ENCODE measurements at regions not wholly inside any gene's neighbourhood (a gene's known extent, or its start where the extent isn't known, plus 50 kb on each side); places are given as distances from the start of the nearest gene placed in this dataset.

DNA sequence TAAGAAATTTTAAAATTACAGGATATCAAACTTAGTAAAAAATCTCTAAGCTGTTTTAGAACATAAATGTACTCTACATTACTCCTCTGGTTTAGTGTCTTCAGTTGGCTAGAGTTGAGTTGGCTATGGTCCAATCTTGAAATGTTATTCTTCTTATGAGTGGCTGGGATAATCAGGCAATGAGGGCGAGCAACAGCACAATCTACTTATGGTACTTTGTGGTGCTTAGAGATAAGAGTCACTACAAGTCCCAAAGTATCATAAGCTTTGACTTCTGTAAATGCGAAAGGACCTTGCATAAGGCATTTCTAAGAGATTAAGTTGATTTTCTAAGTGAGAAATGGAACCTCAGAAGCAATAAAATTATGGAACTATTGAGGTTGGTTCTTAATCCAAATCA is 361.7 kb downstream of the GPD2 start:
- POLR2A ChIA-PET = no interaction called here

DNA sequence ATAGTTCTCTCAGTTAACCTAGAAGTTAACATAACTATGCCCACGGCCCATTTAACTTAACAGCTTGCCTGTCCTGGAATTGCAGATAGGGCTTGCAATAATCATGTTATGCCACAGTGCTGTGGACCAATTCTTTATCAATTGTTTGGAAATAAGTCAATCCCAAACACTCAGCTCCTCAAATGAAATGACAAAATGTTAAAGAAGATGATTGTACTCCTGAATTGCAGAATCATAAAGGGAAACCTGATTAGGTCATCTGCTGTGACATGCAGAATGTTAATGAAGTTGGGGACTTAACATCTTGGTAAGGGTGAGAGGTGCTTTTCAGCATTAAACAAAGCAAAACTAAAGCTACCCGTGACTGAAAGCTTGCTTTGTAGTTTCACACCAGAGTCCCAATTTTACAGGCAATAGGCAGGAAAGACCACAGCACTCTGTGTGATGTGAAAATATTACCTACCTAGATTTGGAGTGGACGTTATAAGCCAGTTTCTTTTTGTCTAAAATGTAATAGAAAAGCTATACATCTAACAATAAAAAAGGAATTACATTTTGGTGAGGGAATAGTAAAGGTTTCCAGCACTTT is 364.0 kb downstream of the GPD2 start:
- Histone ChIP-seq H3K27ac (no peak overlapping the region), H3K4me1 (no peaks in the 10 kb centered on the region), H3K9me3 (no peaks in the 10 kb centered on the region), H3K4me3 (no peak overlapping the region), H3K4me2 (no peak overlapping the region)
- WGBS (ENCODE audit: missing lambda C conversion rate) = 35% methylated on average over 3 of the region's 3 CpGs
- TF ChIP-seq JUNB (IDR thresholded peaks at IDR 0.05) (no peak), ESRRA (IDR thresholded peaks at IDR 0.05; ENCODE audit: borderline replicate concordance, low read length) (no peak), NR3C1 (IDR thresholded peaks at IDR 0.05) (no peak), ZSCAN20 (CRISPR knock-in tag; IDR thresholded peaks at IDR 0.05) (no peak), MYC (IDR thresholded peaks at IDR 0.05; ENCODE audit: borderline replicate concordance, low read length) (no peak)
- TF ChIP-seq, protein P1, sequence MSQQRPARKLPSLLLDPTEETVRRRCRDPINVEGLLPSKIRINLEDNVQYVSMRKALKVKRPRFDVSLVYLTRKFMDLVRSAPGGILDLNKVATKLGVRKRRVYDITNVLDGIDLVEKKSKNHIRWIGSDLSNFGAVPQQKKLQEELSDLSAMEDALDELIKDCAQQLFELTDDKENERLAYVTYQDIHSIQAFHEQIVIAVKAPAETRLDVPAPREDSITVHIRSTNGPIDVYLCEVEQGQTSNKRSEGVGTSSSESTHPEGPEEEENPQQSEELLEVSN (IDR thresholded peaks at IDR 0.05; ENCODE audit: borderline replicate concordance, low read depth) = no peak
- TF ChIP-seq, protein P2, sequence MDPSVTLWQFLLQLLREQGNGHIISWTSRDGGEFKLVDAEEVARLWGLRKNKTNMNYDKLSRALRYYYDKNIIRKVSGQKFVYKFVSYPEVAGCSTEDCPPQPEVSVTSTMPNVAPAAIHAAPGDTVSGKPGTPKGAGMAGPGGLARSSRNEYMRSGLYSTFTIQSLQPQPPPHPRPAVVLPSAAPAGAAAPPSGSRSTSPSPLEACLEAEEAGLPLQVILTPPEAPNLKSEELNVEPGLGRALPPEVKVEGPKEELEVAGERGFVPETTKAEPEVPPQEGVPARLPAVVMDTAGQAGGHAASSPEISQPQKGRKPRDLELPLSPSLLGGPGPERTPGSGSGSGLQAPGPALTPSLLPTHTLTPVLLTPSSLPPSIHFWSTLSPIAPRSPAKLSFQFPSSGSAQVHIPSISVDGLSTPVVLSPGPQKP (IDR thresholded peaks at IDR 0.05; ENCODE audit: low read depth, low read length) = no peak
- ChIA-PET CTCF (interaction anchor here (0.6 kb wide), 1 partner anchor 96 kb away, joined by 3 read pairs; no protein-coding TSS in a partner anchor), POLR2A (no interaction called here)
- no peak for FAIRE-seq
- DNase-seq (ENCODE audit: low read depth in 1 of 2, low spot score in 1 of 2) = no peak
- ATAC-seq = no peak

More for the DNA sequence above, 361.7 kb downstream of the GPD2 start:
- H3K27ac ChIP-seq = no peak overlapping the region
- FAIRE-seq (no peak), ATAC-seq (no peak), DNase-seq (ENCODE audit: low read depth in 1 of 2, low spot score in 1 of 2) (no peak)
- CTCF ChIA-PET = no interaction called here
- 88% methylated on average over 2 of the region's 2 CpGs for WGBS (ENCODE audit: missing lambda C conversion rate)
- no peaks in the 10 kb centered on the region for H3K9me3 ChIP-seq
- TF ChIP-seq POLR2AphosphoS2 (conservative IDR thresholded peaks at IDR 0.05; ENCODE audit: low read length) (no peak), TFCP2L1 (CRISPR knock-in tag; IDR thresholded peaks at IDR 0.05) (no peak), JUN (IDR thresholded peaks at IDR 0.05) (no peak), FOSB (CRISPR knock-in tag; IDR thresholded peaks at IDR 0.05) (no peak), MAFK (IDR thresholded peaks at IDR 0.05; ENCODE audit: partially characterized antibody) (no peak), RFX5 (IDR thresholded peaks at IDR 0.05) (no peak), FOSL2 (IDR thresholded peaks at IDR 0.05) (no peak), FOSL2 (CRISPR knock-in tag; IDR thresholded peaks at IDR 0.05) (no peak), KDM5A (IDR thresholded peaks at IDR 0.05) (no peak), EHMT2 (IDR thresholded peaks at IDR 0.05; ENCODE audit: low read depth) (no peak), NFE2L2 (conservative IDR thresholded peaks at IDR 0.05; ENCODE audit: low read length) (no peak), NR3C1 (IDR thresholded peaks at IDR 0.05) (no peak)
- TF ChIP-seq, protein P3, sequence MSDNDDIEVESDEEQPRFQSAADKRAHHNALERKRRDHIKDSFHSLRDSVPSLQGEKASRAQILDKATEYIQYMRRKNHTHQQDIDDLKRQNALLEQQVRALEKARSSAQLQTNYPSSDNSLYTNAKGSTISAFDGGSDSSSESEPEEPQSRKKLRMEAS (IDR thresholded peaks at IDR 0.05) = no peak
- TF ChIP-seq, protein P4, sequence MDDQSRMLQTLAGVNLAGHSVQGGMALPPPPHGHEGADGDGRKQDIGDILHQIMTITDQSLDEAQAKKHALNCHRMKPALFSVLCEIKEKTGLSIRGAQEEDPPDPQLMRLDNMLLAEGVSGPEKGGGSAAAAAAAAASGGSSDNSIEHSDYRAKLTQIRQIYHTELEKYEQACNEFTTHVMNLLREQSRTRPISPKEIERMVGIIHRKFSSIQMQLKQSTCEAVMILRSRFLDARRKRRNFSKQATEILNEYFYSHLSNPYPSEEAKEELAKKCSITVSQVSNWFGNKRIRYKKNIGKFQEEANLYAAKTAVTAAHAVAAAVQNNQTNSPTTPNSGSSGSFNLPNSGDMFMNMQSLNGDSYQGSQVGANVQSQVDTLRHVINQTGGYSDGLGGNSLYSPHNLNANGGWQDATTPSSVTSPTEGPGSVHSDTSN (IDR thresholded peaks at IDR 0.05) = no peak
- TF ChIP-seq, protein P5, sequence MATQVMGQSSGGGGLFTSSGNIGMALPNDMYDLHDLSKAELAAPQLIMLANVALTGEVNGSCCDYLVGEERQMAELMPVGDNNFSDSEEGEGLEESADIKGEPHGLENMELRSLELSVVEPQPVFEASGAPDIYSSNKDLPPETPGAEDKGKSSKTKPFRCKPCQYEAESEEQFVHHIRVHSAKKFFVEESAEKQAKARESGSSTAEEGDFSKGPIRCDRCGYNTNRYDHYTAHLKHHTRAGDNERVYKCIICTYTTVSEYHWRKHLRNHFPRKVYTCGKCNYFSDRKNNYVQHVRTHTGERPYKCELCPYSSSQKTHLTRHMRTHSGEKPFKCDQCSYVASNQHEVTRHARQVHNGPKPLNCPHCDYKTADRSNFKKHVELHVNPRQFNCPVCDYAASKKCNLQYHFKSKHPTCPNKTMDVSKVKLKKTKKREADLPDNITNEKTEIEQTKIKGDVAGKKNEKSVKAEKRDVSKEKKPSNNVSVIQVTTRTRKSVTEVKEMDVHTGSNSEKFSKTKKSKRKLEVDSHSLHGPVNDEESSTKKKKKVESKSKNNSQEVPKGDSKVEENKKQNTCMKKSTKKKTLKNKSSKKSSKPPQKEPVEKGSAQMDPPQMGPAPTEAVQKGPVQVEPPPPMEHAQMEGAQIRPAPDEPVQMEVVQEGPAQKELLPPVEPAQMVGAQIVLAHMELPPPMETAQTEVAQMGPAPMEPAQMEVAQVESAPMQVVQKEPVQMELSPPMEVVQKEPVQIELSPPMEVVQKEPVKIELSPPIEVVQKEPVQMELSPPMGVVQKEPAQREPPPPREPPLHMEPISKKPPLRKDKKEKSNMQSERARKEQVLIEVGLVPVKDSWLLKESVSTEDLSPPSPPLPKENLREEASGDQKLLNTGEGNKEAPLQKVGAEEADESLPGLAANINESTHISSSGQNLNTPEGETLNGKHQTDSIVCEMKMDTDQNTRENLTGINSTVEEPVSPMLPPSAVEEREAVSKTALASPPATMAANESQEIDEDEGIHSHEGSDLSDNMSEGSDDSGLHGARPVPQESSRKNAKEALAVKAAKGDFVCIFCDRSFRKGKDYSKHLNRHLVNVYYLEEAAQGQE (IDR thresholded peaks at IDR 0.05) = no peak
- TF ChIP-seq, protein P6, sequence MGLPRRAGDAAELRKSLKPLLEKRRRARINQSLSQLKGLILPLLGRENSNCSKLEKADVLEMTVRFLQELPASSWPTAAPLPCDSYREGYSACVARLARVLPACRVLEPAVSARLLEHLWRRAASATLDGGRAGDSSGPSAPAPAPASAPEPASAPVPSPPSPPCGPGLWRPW (IDR thresholded peaks at IDR 0.05) = no peak
- no peaks in the 10 kb centered on the region for H3K4me1 ChIP-seq
- no peak overlapping the region for H3K4me3 ChIP-seq
- H3K4me2 ChIP-seq = no peak overlapping the region

Measured in A549 (cell line).